ENCODE measurements at regions not wholly inside any gene's neighbourhood (a gene's known extent, or its start where the extent isn't known, plus 50 kb on each side); places are given as distances from the start of the nearest gene placed in this dataset.

DNA sequence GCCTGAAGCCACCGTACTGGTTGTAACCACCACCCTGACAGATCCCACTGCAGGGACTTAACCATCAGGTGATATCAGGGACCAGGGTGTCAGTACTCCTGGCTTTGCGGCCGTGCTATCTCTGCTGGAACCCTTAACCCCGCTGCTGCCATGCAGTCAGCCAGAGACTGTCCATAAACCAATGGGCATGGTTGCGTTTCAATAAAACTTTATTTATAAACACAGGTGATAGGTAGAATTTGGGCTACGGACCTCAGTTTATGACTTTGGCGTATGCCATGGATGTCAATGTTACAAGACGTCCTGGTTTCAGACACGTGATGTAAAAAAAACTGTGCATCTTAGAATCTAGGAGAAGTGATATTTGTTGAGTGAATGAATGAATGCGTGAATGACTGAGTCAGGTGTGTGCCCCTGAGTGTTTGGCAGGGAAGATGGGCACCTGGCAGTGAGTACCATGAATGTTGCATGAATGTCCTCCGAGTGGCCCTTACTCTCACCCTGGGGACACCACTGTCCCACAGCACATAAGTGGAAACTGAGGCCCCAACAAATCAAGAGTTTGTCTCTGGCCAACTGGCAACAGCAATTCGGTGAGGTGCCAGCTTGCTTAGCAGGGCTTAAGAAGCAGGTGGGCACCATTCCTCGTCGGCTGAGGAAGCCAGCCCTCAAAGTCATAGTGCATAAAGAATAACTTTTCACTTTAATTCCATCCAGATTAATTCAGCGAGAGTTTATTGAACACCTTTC, 64.0 kb upstream of the APCDD1L start:
- Histone ChIP-seq H3K14ac (replicated peaks; ENCODE audit: low read depth, low read length) (no peak overlapping the region), H2BK20ac (ENCODE audit: low read depth, low read length) (no peak overlapping the region), H3K9me1 (ENCODE audit: insufficient read depth, low read length) (peaks cover 3% of the 10 kb centered on the region; the same call in 1 of the 2 replicates), H3K4me2 (ENCODE audit: low read depth, low read length) (no peak overlapping the region), H2BK5ac (ENCODE audit: low read depth, low read length, poor library complexity, severe bottlenecking) (no peak overlapping the region), H4K20me1 (ENCODE audit: insufficient read depth, low read length) (no peaks in the 10 kb centered on the region), H4K91ac (ENCODE audit: insufficient read depth, low read depth, low read length) (no peak overlapping the region), H2AK9ac (replicated peaks; ENCODE audit: low read depth, low read length, poor library complexity) (no peak overlapping the region), H3K9me3 (ENCODE audit: control insufficient read depth, insufficient read depth, low read length) (no peaks in the 10 kb centered on the region), H2BK120ac (ENCODE audit: low read depth, low read length) (no peak overlapping the region), H2BK15ac (ENCODE audit: low read depth, low read length) (no peak overlapping the region), H3K4me3 (ENCODE audit: insufficient read depth, low read depth, low read length) (no peak overlapping the region), H3K56ac (ENCODE audit: extremely low read depth, insufficient read depth, low read length) (no peak overlapping the region), H3K18ac (ENCODE audit: low read depth, low read length) (no peak overlapping the region), H3K9ac (ENCODE audit: low read depth, low read length) (no peak overlapping the region), H4K8ac (ENCODE audit: low read depth in 2 of 2, low read length in 2 of 2) (no peak overlapping the region), H4K5ac (ENCODE audit: low read depth, low read length) (no peak overlapping the region), H3K23ac (ENCODE audit: low read depth, low read length) (no peak overlapping the region), H3K4me1 (ENCODE audit: control insufficient read depth, insufficient read depth, low read length) (no peaks in the 10 kb centered on the region), H2AFZ (replicated peaks; ENCODE audit: low read length, poor library complexity) (no peak overlapping the region), H3K4ac (ENCODE audit: low read depth, low read length) (no peak overlapping the region), H3K79me1 (ENCODE audit: low read depth in 1 of 2, low read length in 2 of 2) (no peaks in the 10 kb centered on the region), H3K27me3 (ENCODE audit: control insufficient read depth, insufficient read depth, low read length) (peaks cover 4% of the 10 kb centered on the region; the same call in 1 of the 2 replicates), H3K27ac (ENCODE audit: insufficient read depth, low read length) (no peak overlapping the region), H3K36me3 (ENCODE audit: control insufficient read depth, insufficient read depth, low read length) (no peaks in the 10 kb centered on the region), H2AK5ac (ENCODE audit: low read depth, low read length) (no peak overlapping the region)
- in situ Hi-C loops (cut with MboI; ENCODE audit: low sequenced_read_pairs): no loop called here
- intact Hi-C loops (cut with micrococcal nuclease): no loop called here
- ChIA-PET POLR2A (ENCODE audit: unreplicated experiment) (no interaction called here), CTCF (no interaction called here)
- no peak for TF ChIP-seq RAD21 (IDR thresholded peaks at IDR 0.05; ENCODE audit: low read length)
- no TSS peak for BruUV-seq (replicated peaks)
- WGBS, 2 experiments (ENCODE audit: extremely low coverage in 2 of 2, insufficient read length in 1 of 2): 100% methylated on average over 2 of the region's 15 CpGs; no CpG with 5 or more reads in 1 of the 2 experiments
- dilution Hi-C loops (cut with HindIII; ENCODE audit: low sequenced_read_pairs, unreplicated experiment): no loop called here
- ATAC-seq (ENCODE audit: low read depth) (no peak), DNase-seq (no peak)

All from IMR-90 (cell line).